HepG2 (cell line): ENCODE measurements at regions not wholly inside any gene's neighbourhood (a gene's known extent, or its start where the extent isn't known, plus 50 kb on each side); places are given as distances from the start of the nearest gene placed in this dataset.

Experiments used
- ATAC-seq: fragments of 200-7000 bp; cut with Tn5 transposase; 3 replicates; pipeline ENCODE4 v1.9.1; 2020; ENCODE audit warnings: mild to moderate bottlenecking, moderate library complexity
- BruUV-seq: library from RNA; stranded (reverse); fragments of 400-500 nt; replicated peaks from 2 replicates; lab custom pipeline; 2021; lab: Mats Ljungman, UMichigan
- CTCF ChIA-PET: fragments of 300-600 bp; formaldehyde crosslinking; extraction: SDS; loops from one replicate; lab custom pipeline; 2021; ENCODE audit warnings: low total read pairs, inconsistent platforms, low intra/inter-chr PET ratio; lab: Yijun Ruan, JAX
- POLR2A ChIA-PET: fragments of 350-600 bp; sonication (Branson Sonifier 250); formaldehyde crosslinking; loops from one replicate; lab custom pipeline; 2020; ENCODE audit warnings: antibody characterized with exemption, inconsistent platforms; lab: Yijun Ruan, JAX
- DNase-seq: peaks from one replicate; pipeline ENCODE4 v3.0.0-alpha.2; 2015; ENCODE audit warnings: low spot score
- FAIRE-seq: peaks from 3 replicates; lab custom pipeline; 2011; peaks lifted over from hg19 to GRCh38; lab: Jason Lieb, UNC
- H2AFZ ChIP-seq: one replicate; pipeline ENCODE4 v1.6.1; 2011; ENCODE audit warnings: low read length, inconsistent platforms
- H3K27ac ChIP-seq: fragments of 300-600 bp; 3 replicates; pipeline ENCODE4 v1.8.0; 2011; ENCODE audit warnings: mixed run types, mild to moderate bottlenecking, mixed read lengths, low read length, inconsistent platforms; ENCODE audit not compliant: insufficient read depth; ENCODE audit errors: extremely low read length
- H3K27me3 ChIP-seq, 2 experiments: fragments of 200-600 bp in 1 of 2; 2 replicates in 1 of 2; 3 replicates in 1 of 2; pipeline versions ENCODE4 v1.6.0 to v1.8.0; 2011; ENCODE audit warnings: low read length in 2 of 2, mild to moderate bottlenecking in 2 of 2, moderate library complexity in 2 of 2, inconsistent platforms in 1 of 2; ENCODE audit not compliant: insufficient read depth in 2 of 2, control insufficient read depth in 1 of 2
- H3K36me3 ChIP-seq, 2 experiments: fragments of 200-600 bp in 1 of 2; replicated peaks in 1 of 2; 2 replicates in 1 of 2; 3 replicates in 1 of 2; pipeline versions ENCODE4 v1.5.1 to v1.8.0; 2011; ENCODE audit warnings: low read length in 2 of 2, inconsistent platforms in 1 of 2; ENCODE audit not compliant: insufficient read depth in 2 of 2, control insufficient read depth in 1 of 2
- H3K4me1 ChIP-seq: 2 replicates; pipeline ENCODE4 v1.5.1; 2012; ENCODE audit warnings: low read length, inconsistent platforms; ENCODE audit not compliant: insufficient read depth
- H3K4me2 ChIP-seq: 2 replicates; pipeline ENCODE4 v1.6.0; 2011; ENCODE audit warnings: low read depth, low read length, inconsistent platforms
- H3K4me3 ChIP-seq, 3 experiments: fragments of 200-600 bp in 1 of 3; sonication (generic), shearing (Covaris generic) in 1 of 3; replicated peaks in 1 of 3; 2 replicates each; pipeline ENCODE4 v1.5.1; 2011 to 2016; ENCODE audit warnings: low read length in 3 of 3, inconsistent platforms in 2 of 3, low read depth in 2 of 3, mild to moderate bottlenecking in 2 of 3, control low read depth in 1 of 3, mixed read lengths in 1 of 3; ENCODE audit not compliant: insufficient read depth in 1 of 3
- H3K79me2 ChIP-seq: one replicate; pipeline ENCODE4 v1.6.1; 2011; ENCODE audit warnings: low read length, inconsistent platforms; ENCODE audit not compliant: insufficient read depth
- H3K9ac ChIP-seq: 2 replicates; pipeline ENCODE4 v1.6.0; 2011; ENCODE audit warnings: mild to moderate bottlenecking, low read depth, low read length, inconsistent platforms; ENCODE audit not compliant: insufficient read depth
- H3K9me3 ChIP-seq: 2 replicates; pipeline ENCODE4 v1.5.1; 2012; ENCODE audit warnings: mild to moderate bottlenecking, low read length
- H4K20me1 ChIP-seq: 2 replicates; pipeline ENCODE4 v1.6.0; 2011; ENCODE audit warnings: inconsistent platforms, mild to moderate bottlenecking, low read length, moderate library complexity; ENCODE audit not compliant: insufficient read depth
- ADNP ChIP-seq: sonication (generic); formaldehyde crosslinking; IDR thresholded peaks from 2 replicates; pipeline ENCODE4 v1.4.0; 2020; ENCODE audit warnings: missing genetic modification reagents
- CBX2 ChIP-seq, 2 experiments: fragments of 200-600 bp in 1 of 2; sonication (generic); formaldehyde crosslinking in 1 of 2; IDR thresholded peaks; 2 replicates each; pipeline versions ENCODE4 v1.7.0 to v1.8.1; 2018 to 2022; ENCODE audit warnings: low read depth in 2 of 2, low read length in 1 of 2, mild to moderate bottlenecking in 1 of 2, missing genetic modification reagents in 1 of 2
- CREB1 ChIP-seq, 2 experiments: fragments of 450-650 bp in 1 of 2; IDR thresholded peaks; 2 replicates each; pipeline ENCODE4 v1.6.1; 2016 to 2017; ENCODE audit warnings: control low read depth in 1 of 2, mild to moderate bottlenecking in 1 of 2, missing compliant biosample characterization in 1 of 2, missing genetic modification characterization in 1 of 2
- IRF2 ChIP-seq: IDR thresholded peaks from 2 replicates; pipeline ENCODE4 v1.6.1; 2018; ENCODE audit warnings: missing genetic modification reagents, missing compliant biosample characterization
- KAT7 ChIP-seq: IDR thresholded peaks from 2 replicates; pipeline ENCODE4 v1.6.1; 2018; ENCODE audit warnings: borderline replicate concordance, missing compliant biosample characterization
- MBD4 ChIP-seq: IDR thresholded peaks from 2 replicates; pipeline ENCODE4 v1.6.1; 2012; ENCODE audit warnings: low read length, inconsistent platforms, borderline replicate concordance
- MED13 ChIP-seq: sonication (generic); formaldehyde crosslinking; IDR thresholded peaks from 2 replicates; pipeline ENCODE4 v1.5.0; 2020; ENCODE audit warnings: missing genetic modification reagents
- MTF2 ChIP-seq: sonication (generic); formaldehyde crosslinking; IDR thresholded peaks from 2 replicates; pipeline ENCODE4 v1.5.0; 2020; ENCODE audit warnings: missing genetic modification reagents, borderline replicate concordance
- NFKBIZ ChIP-seq: IDR thresholded peaks from 2 replicates; pipeline ENCODE4 v1.6.1; 2018; ENCODE audit warnings: missing genetic modification reagents, missing compliant biosample characterization
- SNRNP70 ChIP-seq: fragments of 200-400 bp; formaldehyde crosslinking; IDR thresholded peaks from 2 replicates; pipeline ENCODE4 v1.6.1; 2017; ENCODE audit warnings: mild to moderate bottlenecking, low read depth, low read length, moderate library complexity
- STAT6 ChIP-seq: sonication (generic); formaldehyde crosslinking; IDR thresholded peaks from 2 replicates; pipeline ENCODE4 v1.4.0; 2020; ENCODE audit warnings: missing genetic modification reagents, mild to moderate bottlenecking, borderline replicate concordance
- TCF12 ChIP-seq, 2 experiments: fragments of 450-650 bp in 1 of 2; sonication (generic) in 1 of 2; formaldehyde crosslinking in 1 of 2; IDR thresholded peaks; 2 replicates each; pipeline versions ENCODE4 v1.6.1 to v1.8.0; 2017 to 2022; ENCODE audit warnings: antibody characterized with exemption in 1 of 2, mild to moderate bottlenecking in 1 of 2, missing genetic modification reagents in 1 of 2, moderate library complexity in 1 of 2
- THYN1 ChIP-seq: sonication (generic); formaldehyde crosslinking; IDR thresholded peaks from 2 replicates; pipeline ENCODE4 v1.8.1; 2023; ENCODE audit warnings: low read depth, mild to moderate bottlenecking, moderate library complexity, missing genetic modification reagents, borderline replicate concordance
- ZBTB2 ChIP-seq: sonication (generic); formaldehyde crosslinking; IDR thresholded peaks from 2 replicates; pipeline ENCODE4 v1.8.0; 2022; ENCODE audit warnings: low read depth, missing genetic modification reagents
- ZNF282 ChIP-seq: fragments of 450-650 bp; IDR thresholded peaks from 2 replicates; pipeline ENCODE4 v1.6.1; 2018; ENCODE audit not compliant: partially characterized antibody
- ZNF530 ChIP-seq: sonication (generic); formaldehyde crosslinking; IDR thresholded peaks from 2 replicates; pipeline ENCODE4 v1.5.0; 2020; ENCODE audit warnings: low read depth, mild to moderate bottlenecking, missing genetic modification reagents
- ZNF761 ChIP-seq: sonication (generic); formaldehyde crosslinking; conservative IDR thresholded peaks from 2 replicates; pipeline ENCODE4 v1.4.0; 2020; ENCODE audit warnings: mild to moderate bottlenecking, missing genetic modification reagents
- WGBS: methylation state at CpG from one replicate; pipeline ENCODE4 v1.1.6; 2017; ENCODE audit warnings: low lambda C conversion rate; 5-methylcytosine and 5-hydroxymethylcytosine counted together
- in situ Hi-C: cut with HindIII; loops from 2 replicates; pipeline ENCODE4 v1.10.0; 2017; ENCODE audit warnings: low pct_unique_long_range_greater_than_20kb; ENCODE audit not compliant: extremely low pct_ligation_motif_present
- intact Hi-C: fragments of 100-400 bp; cut with micrococcal nuclease; formaldehyde crosslinking; loops from one replicate; pipeline ENCODE4 v1.10.0; 2022; ENCODE audit not compliant: unreplicated experiment

DNA sequence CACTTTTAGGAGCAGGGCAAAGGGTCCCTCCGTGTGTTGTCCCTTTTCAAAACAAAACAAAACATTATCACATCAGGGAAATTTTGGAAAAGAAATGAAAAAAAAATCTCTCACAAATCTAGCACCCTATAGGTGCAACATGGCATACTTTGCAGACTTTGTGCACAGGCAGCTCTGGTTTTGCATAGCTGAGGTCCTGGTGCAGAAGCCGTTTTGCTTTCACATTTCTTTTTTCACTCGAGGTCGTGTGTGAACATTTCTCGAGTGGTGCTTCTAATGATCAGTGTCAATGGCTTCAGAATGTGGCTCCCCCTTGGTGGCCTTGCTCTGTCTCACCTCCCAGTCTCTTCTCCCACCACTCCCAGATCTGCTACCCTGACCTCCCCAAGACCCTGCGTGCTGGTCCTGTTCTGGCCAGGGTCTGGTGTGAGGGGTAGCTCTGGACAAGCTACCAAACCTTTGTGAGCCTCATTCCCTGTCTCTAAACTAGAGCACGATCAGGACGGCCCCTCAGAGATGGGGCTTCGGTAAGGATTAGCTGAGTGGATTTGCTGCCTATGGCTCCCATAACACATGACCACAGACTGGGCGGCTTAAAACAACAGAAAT, 258.0 kb downstream of the NSG2 start (continued):
- no peak for TF ChIP-seq NFKBIZ (CRISPR knock-in tag)

- Histone ChIP-seq H4K20me1 (no peaks in the 10 kb centered on the region), H3K4me2 (no peak overlapping the region), H3K4me1 (no peaks in the 10 kb centered on the region), H3K27me3 (peaks cover 0 to 13% of the 10 kb centered on the region in 2 experiments; a peak in 2 of 5 replicates), H3K27ac (no peak overlapping the region), H3K79me2 (no peaks in the 10 kb centered on the region), H3K9ac (no peak overlapping the region), H3K36me3 (no peaks in the 10 kb centered on the region), H3K9me3 (no peaks in the 10 kb centered on the region), H2AFZ (no peak overlapping the region), H3K4me3 (no peak overlapping the region)
- no peak for DNase-seq
- intact Hi-C loops (no loop called here), in situ Hi-C loops (no loop called here)
- ATAC-seq: no peak
- TF ChIP-seq ZBTB2 (no peak), MBD4 (no peak), ZNF530 (CRISPR knock-in tag) (no peak), CREB1 (IDR thresholded peaks at IDR 0.05) (no peak), CREB1 (CRISPR knock-in tag; IDR thresholded peaks at IDR 0.05) (no peak), STAT6 (CRISPR knock-in tag) (no peak), MED13 (no peak), SNRNP70 (no peak), IRF2 (CRISPR knock-in tag) (no peak), THYN1 (no peak), ADNP (no peak), KAT7 (CRISPR knock-in tag) (no peak), TCF12 (IDR thresholded peaks at IDR 0.05) (no peak), TCF12 (CRISPR knock-in tag; IDR thresholded peaks at IDR 0.05) (no peak), MTF2 (CRISPR knock-in tag) (no peak), ZNF282 (no peak), CBX2 (IDR thresholded peaks at IDR 0.05; ENCODE audit: low read depth, low read length) (no peak), CBX2 (CRISPR knock-in tag; IDR thresholded peaks at IDR 0.05; ENCODE audit: low read depth) (no peak), ZNF761 (CRISPR knock-in tag) (no peak)
- CTCF ChIA-PET: no interaction called here
- WGBS: no CpG with 5 or more reads among the region's 8 CpGs
- FAIRE-seq: no peak
- BruUV-seq: no TSS peak
- POLR2A ChIA-PET: no interaction called here
Observed at GRCh38 chr5:174305241-174305681, 259.8 kb downstream of the NSG2 start.
